GM12891 (cell line): ENCODE measurements at regions not wholly inside any gene's neighbourhood (a gene's known extent, or its start where the extent isn't known, plus 50 kb on each side); places are given as distances from the start of the nearest gene placed in this dataset.

Experiments used
- DNase-seq: peaks from one replicate; pipeline ENCODE4 v3.0.0; 2011; ENCODE audit warnings: low spot score; ENCODE audit not compliant: insufficient read length
- FAIRE-seq: peaks from 2 replicates; lab custom pipeline; 2011; peaks lifted over from hg19 to GRCh38; lab: Jason Lieb, UNC
- PAX5 ChIP-seq: IDR thresholded peaks from 2 replicates; pipeline ENCODE4 v1.6.1; 2011; ENCODE audit warnings: low read length, moderate library complexity, mild to moderate bottlenecking; ENCODE audit not compliant: insufficient read depth, severe bottlenecking
- POLR2A ChIP-seq: IDR thresholded peaks from 2 replicates; pipeline ENCODE4 v1.6.1; 2011; ENCODE audit warnings: low read depth, low read length, control low read depth
- POLR2AphosphoS5 ChIP-seq: IDR thresholded peaks from 2 replicates; pipeline ENCODE4 v1.6.1; 2011; ENCODE audit warnings: low read depth, low read length, control low read depth
- POU2F2 ChIP-seq: IDR thresholded peaks from 2 replicates; pipeline ENCODE4 v1.6.1; 2011; ENCODE audit warnings: low read depth, mild to moderate bottlenecking, control low read depth, low read length, moderate library complexity
- SPI1 ChIP-seq: IDR thresholded peaks from 2 replicates; pipeline ENCODE4 v1.6.1; 2011; ENCODE audit warnings: low read depth, low read length, control low read depth
- TAF1 ChIP-seq: IDR thresholded peaks from 2 replicates; pipeline ENCODE4 v1.6.1; 2011; ENCODE audit warnings: low read depth, low read length, control low read depth

GRCh38 chr12:73159954-73160353 lies 887.8 kb downstream of the TRHDE start:
- no peak for FAIRE-seq
- TF ChIP-seq POU2F2, result no peak
- TF ChIP-seq POLR2AphosphoS5, result no peak
- no peak for TF ChIP-seq SPI1
- no peak for TF ChIP-seq POLR2A
- no peak for TF ChIP-seq TAF1
- no peak for TF ChIP-seq PAX5
- no peak for DNase-seq

DNA sequence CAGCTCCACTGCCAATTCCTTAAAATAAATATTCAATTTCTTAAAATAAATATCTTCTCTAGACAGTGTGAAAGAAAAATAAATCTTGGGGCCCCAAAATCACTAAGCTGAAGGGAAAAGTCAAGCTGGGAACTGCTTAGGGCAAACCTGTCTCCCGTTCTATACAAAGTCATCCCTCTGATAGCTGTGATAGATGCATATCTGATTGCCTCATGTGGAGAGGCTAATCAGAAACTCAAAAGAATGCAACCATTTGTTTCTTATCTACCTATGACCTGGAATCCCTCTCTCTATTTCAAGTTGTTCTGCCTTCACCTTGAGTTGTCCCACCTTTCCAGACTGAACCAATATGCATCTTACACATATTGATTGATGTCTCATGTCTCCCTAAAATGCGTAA lies 889.8 kb downstream of the TRHDE start:
- FAIRE-seq (no peak), DNase-seq (no peak)
- TF ChIP-seq POU2F2, result no peak
- no peak for TF ChIP-seq PAX5
- no peak for TF ChIP-seq POLR2A
- no peak for TF ChIP-seq POLR2AphosphoS5
- no peak for TF ChIP-seq TAF1
- no peak for TF ChIP-seq SPI1

GRCh38 chr12:73180734-73181133 lies 908.6 kb downstream of the TRHDE start:
- TF ChIP-seq PAX5 (no peak), POLR2AphosphoS5 (no peak), POU2F2 (no peak)
- DNase-seq, result no peak
- no peak for FAIRE-seq

- TF ChIP-seq PAX5 (no peak), POLR2AphosphoS5 (no peak), SPI1 (no peak), TAF1 (no peak), POU2F2 (no peak), POLR2A (no peak)
- FAIRE-seq (no peak), DNase-seq (no peak)
Measured at GRCh38 chr12:73181244-73181643, 909.1 kb downstream of the TRHDE start.

GRCh38 chr12:73185403-73185802 lies 913.2 kb downstream of the TRHDE start:
- FAIRE-seq, result no peak
- DNase-seq, result no peak
- TF ChIP-seq POLR2AphosphoS5 (no peak), POU2F2 (no peak), POLR2A (no peak), TAF1 (no peak), PAX5 (no peak), SPI1 (no peak)

DNA sequence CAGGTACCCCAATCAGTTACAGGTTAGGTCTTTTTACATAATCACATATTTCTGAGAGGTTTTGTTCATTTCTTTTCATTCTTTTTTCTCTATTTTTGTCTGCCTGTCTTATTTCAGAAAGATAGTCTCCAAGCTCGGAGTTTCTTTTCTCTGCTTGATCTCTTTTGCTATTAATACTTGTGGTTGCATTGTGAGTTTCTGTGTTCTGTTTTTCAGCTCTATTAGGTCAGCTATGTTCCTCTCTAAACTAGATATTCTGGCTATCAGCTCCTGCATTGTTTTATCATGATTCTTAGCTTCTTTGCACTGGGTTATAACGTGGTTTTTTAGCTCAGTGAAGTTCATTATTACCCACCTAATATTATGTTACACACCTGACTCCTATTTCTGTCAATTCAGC lies 914.1 kb downstream of the TRHDE start:
- no peak for TF ChIP-seq TAF1
- TF ChIP-seq POU2F2, result no peak
- TF ChIP-seq SPI1, result no peak
- TF ChIP-seq POLR2A, result no peak
- TF ChIP-seq PAX5, result no peak
- TF ChIP-seq POLR2AphosphoS5, result no peak
- DNase-seq (no peak), FAIRE-seq (no peak)

DNA sequence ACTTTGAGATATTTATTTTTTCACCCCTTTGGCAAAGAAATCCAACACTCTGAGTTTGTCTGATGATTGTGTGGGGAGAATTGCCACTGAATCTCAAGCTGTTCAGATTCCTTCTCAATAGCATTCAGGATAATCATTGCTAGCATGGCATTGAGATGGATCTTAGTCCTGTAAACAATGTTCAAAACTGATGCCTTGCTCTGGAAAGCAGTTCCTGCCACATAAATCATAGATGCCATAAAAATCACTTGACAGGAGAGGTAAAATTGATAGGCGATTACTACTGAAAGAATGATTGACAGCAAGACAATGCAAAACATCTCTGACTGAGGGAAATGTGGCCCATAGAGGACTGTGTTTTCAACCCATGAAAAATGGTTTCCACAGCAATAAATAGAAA lies 915.6 kb downstream of the TRHDE start:
- TF ChIP-seq POU2F2 (no peak), TAF1 (no peak), PAX5 (no peak), POLR2AphosphoS5 (no peak), POLR2A (no peak), SPI1 (no peak)
- no peak for DNase-seq
- no peak for FAIRE-seq

DNA sequence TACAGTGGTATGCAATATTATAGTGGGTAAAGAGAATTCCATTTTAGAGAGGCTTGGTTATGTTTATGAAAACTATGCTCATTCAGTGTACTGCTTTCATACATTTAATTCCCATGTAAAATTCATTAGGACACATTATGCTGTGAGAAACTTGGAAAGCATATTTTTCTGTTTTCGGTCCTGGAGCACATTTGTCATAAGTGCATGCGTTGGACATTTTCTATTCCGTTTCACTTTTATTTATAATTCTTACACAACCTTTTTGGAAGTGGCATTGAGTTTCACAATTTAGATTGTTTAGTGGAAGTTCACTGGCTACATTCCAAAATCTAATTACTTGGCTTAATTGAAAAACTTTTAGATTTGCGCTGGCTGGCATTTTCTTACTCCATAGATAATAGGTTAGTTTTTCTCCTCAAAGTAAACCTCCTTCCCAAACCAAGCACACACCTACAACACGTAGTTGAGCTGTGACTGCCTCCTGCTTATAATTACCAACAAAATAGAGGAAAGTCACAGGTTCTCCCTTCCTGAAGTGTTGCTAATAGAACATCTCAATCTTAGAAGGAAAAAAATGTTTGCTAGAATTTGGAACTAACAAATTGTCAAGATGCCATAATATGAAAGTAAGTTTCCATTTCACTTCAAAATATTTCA lies 938.5 kb downstream of the TRHDE start:
- DNase-seq (no peak), FAIRE-seq (no peak)
- TF ChIP-seq POLR2AphosphoS5, result no peak
- no peak for TF ChIP-seq SPI1
- no peak for TF ChIP-seq TAF1
- no peak for TF ChIP-seq PAX5

- DNase-seq, result no peak
- no peak for FAIRE-seq
- TF ChIP-seq TAF1 (no peak), PAX5 (no peak), POLR2A (no peak), POLR2AphosphoS5 (no peak), SPI1 (no peak), POU2F2 (no peak)
Measured at GRCh38 chr12:73220951-73221350, 948.8 kb downstream of the TRHDE start.

- TF ChIP-seq PAX5 (no peak), SPI1 (no peak), POLR2AphosphoS5 (no peak), POLR2A (no peak), POU2F2 (no peak), TAF1 (no peak)
- FAIRE-seq (no peak), DNase-seq (no peak)
Measured at GRCh38 chr12:73221398-73221797, 949.2 kb downstream of the TRHDE start.

DNA sequence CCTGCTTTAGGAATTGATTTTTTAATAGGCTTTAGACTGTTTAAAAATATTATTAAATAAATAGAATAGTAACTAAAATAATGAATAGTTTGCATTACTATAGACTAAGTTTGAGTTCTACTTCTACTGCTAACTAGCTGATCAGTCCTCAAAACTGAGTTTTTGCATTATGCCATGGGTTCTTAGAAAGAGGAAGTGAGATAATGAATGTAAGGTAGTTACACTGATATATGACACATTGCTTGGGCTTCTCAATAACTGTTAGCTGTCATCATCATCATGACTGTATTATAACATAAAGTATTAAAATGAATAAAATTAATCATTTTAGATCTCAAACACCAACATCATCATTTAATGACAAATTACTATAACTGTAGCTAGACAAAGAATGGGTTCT lies 949.7 kb downstream of the TRHDE start:
- DNase-seq, result no peak
- no peak for FAIRE-seq
- peak; percentile 87 for TF ChIP-seq SPI1
- no peak for TF ChIP-seq POLR2AphosphoS5
